Occipital lobe (tissue), 1 donor: ENCODE measurements at regions not wholly inside any gene's neighbourhood (a gene's known extent, or its start where the extent isn't known, plus 50 kb on each side); places are given as distances from the start of the nearest gene placed in this dataset.

ENCODE experiments used
- DNase-seq: peaks from one replicate; lab custom pipeline; 2025; lab: John Stamatoyannopoulos, UW

GRCh38 chr18:39419315-39419714, 1853.7 kb upstream of the CELF4 start:
- DNase-seq: no peak

GRCh38 chr18:39415471-39415870, 1849.9 kb upstream of the CELF4 start:
- DNase-seq: no peak

GRCh38 chr18:39414009-39414700, 1848.6 kb upstream of the CELF4 start:
- no peak for DNase-seq

GRCh38 chr18:39406941-39407340, 1841.3 kb upstream of the CELF4 start:
- DNase-seq: no peak

- DNase-seq: no peak
Observed at GRCh38 chr18:39403121-39403520, 1837.5 kb upstream of the CELF4 start.

- no peak for DNase-seq
Observed at GRCh38 chr18:39399662-39400061, 1834.1 kb upstream of the CELF4 start.

GRCh38 chr18:39396168-39396567, 1830.6 kb upstream of the CELF4 start:
- DNase-seq: no peak

- no peak for DNase-seq
Observed at GRCh38 chr18:39389800-39390379, 1824.3 kb upstream of the CELF4 start.

- no peak for DNase-seq
Observed at GRCh38 chr18:39380866-39381265, 1815.3 kb upstream of the CELF4 start.

- DNase-seq: no peak
Observed at GRCh38 chr18:39380186-39380725, 1814.7 kb upstream of the CELF4 start.

- no peak for DNase-seq
Observed at GRCh38 chr18:39375066-39375465, 1809.5 kb upstream of the CELF4 start.

GRCh38 chr18:39371996-39372395, 1806.4 kb upstream of the CELF4 start:
- DNase-seq: no peak

GRCh38 chr18:39366656-39367055, 1801.1 kb upstream of the CELF4 start:
- no peak for DNase-seq

GRCh38 chr18:39365836-39366485, 1800.4 kb upstream of the CELF4 start:
- DNase-seq: no peak

GRCh38 chr18:39360072-39360471, 1794.5 kb upstream of the CELF4 start:
- DNase-seq: no peak

- DNase-seq: no peak
Observed at GRCh38 chr18:39359636-39360035, 1794.0 kb upstream of the CELF4 start.

- DNase-seq: no peak
Observed at GRCh38 chr18:39350945-39351344, 1785.3 kb upstream of the CELF4 start.

GRCh38 chr18:39349801-39350200, 1784.2 kb upstream of the CELF4 start:
- DNase-seq: no peak

GRCh38 chr18:39348757-39349156, 1783.2 kb upstream of the CELF4 start:
- DNase-seq: no peak

GRCh38 chr18:39347701-39348100, 1782.1 kb upstream of the CELF4 start:
- no peak for DNase-seq

- DNase-seq: no peak
Observed at GRCh38 chr18:39346916-39347315, 1781.3 kb upstream of the CELF4 start.

- no peak for DNase-seq
Observed at GRCh38 chr18:39345321-39345720, 1779.7 kb upstream of the CELF4 start.

GRCh38 chr18:39344487-39344886, 1778.9 kb upstream of the CELF4 start:
- DNase-seq: no peak
